MM.1S (cell line): ENCODE measurements at regions not wholly inside any gene's neighbourhood (a gene's known extent, or its start where the extent isn't known, plus 50 kb on each side); places are given as distances from the start of the nearest gene placed in this dataset.

Experiments used
- DNase-seq: peaks from one replicate; pipeline ENCODE4 v3.0.0-alpha.2; 2015
- H2AFZ ChIP-seq: fragments of 300-600 bp; sonication (generic); 2 replicates; pipeline ENCODE4 v1.6.0; 2016; ENCODE audit warnings: antibody characterized with exemption, low read length
- H3F3A ChIP-seq: fragments of 300-600 bp; sonication (generic); 2 replicates; pipeline ENCODE4 v1.6.1; 2016; ENCODE audit warnings: mild to moderate bottlenecking, antibody characterized with exemption, low read length, moderate library complexity, mixed read lengths; ENCODE audit not compliant: insufficient read depth
- H3K27ac ChIP-seq: fragments of 300-600 bp; sonication (generic); 2 replicates; pipeline ENCODE4 v1.5.1; 2016; ENCODE audit warnings: mild to moderate bottlenecking, low read length
- H3K27me3 ChIP-seq: fragments of 300-600 bp; sonication (generic); replicated peaks from 2 replicates; pipeline ENCODE4 v1.6.0; 2016; ENCODE audit warnings: low read length; ENCODE audit not compliant: insufficient read depth
- H3K36me3 ChIP-seq: fragments of 300-600 bp; sonication (generic); replicated peaks from 2 replicates; pipeline ENCODE4 v1.6.1; 2016; ENCODE audit warnings: mild to moderate bottlenecking, low read length, mixed read lengths; ENCODE audit not compliant: insufficient read depth
- H3K4me1 ChIP-seq: fragments of 300-600 bp; sonication (generic); 2 replicates; pipeline ENCODE4 v1.6.1; 2016; ENCODE audit warnings: low read length, mixed read lengths
- H3K4me2 ChIP-seq: fragments of 300-600 bp; sonication (generic); 2 replicates; pipeline ENCODE4 v1.6.0; 2016; ENCODE audit warnings: low read depth, low read length
- H3K4me3 ChIP-seq: fragments of 300-600 bp; sonication (generic); 2 replicates; pipeline ENCODE4 v1.5.1; 2016; ENCODE audit warnings: low read length, mixed read lengths
- H3K79me2 ChIP-seq: fragments of 300-600 bp; sonication (generic); 2 replicates; pipeline ENCODE4 v1.6.1; 2016; ENCODE audit warnings: mixed run types, low read length, mixed read lengths
- H3K9ac ChIP-seq: fragments of 300-600 bp; sonication (generic); 2 replicates; pipeline ENCODE4 v1.6.1; 2016; ENCODE audit warnings: low read length, mixed read lengths
- H3K9me2 ChIP-seq: fragments of 300-600 bp; sonication (generic); replicated peaks from 2 replicates; pipeline ENCODE4 v1.6.1; 2016; ENCODE audit warnings: mild to moderate bottlenecking, low read length, mixed read lengths; ENCODE audit not compliant: insufficient read depth
- H3K9me3 ChIP-seq: fragments of 300-600 bp; sonication (generic); replicated peaks from 2 replicates; pipeline ENCODE4 v1.6.1; 2016; ENCODE audit warnings: mild to moderate bottlenecking, low read length, mixed read lengths; ENCODE audit not compliant: insufficient read depth
- H4K20me1 ChIP-seq: fragments of 300-600 bp; sonication (generic); 2 replicates; pipeline ENCODE4 v1.6.1; 2016; ENCODE audit warnings: mild to moderate bottlenecking, low read length, moderate library complexity, mixed read lengths; ENCODE audit not compliant: insufficient read depth
- EZH2 ChIP-seq: fragments of 300-600 bp; sonication (generic); optimal IDR thresholded peaks from 2 replicates; pipeline ENCODE3; 2017; ENCODE audit warnings: low read depth, mild to moderate bottlenecking, antibody characterized with exemption, low read length, mixed read lengths
- EZH2phosphoT487 ChIP-seq: fragments of 300-600 bp; sonication (generic); IDR thresholded peaks from 2 replicates; pipeline ENCODE4 v1.6.1; 2018; ENCODE audit warnings: antibody characterized with exemption, low read length
- TF ChIP-seq, protein P1 (sequence below): fragments of 300-600 bp; sonication (generic); IDR thresholded peaks from 2 replicates; pipeline ENCODE4 v1.5.1; 2016; ENCODE audit warnings: antibody characterized with exemption, low read length, mixed read lengths

DNA sequence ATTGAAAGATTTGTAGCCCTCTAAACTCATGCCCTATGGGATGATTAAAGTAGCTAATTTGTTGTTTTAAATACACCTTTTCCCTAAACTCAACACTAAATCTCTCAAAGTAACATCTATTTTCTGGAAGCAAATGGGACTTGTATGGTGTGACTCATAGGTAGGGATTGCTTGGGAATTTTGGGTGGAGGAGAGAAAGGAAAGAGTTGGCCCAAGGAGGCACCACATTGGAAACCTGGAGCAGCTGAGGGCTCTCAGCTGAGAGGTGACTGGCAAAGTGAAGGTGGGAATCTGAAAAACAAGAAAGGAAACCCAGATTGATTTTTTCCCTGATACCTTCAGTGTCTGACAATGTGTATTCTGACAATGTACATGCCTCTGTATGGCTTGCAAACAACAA lies 114.8 kb upstream of the PRICKLE1 start:
- TF ChIP-seq EZH2phosphoT487 (no peak), EZH2 (no peak)
- TF ChIP-seq, protein P1, sequence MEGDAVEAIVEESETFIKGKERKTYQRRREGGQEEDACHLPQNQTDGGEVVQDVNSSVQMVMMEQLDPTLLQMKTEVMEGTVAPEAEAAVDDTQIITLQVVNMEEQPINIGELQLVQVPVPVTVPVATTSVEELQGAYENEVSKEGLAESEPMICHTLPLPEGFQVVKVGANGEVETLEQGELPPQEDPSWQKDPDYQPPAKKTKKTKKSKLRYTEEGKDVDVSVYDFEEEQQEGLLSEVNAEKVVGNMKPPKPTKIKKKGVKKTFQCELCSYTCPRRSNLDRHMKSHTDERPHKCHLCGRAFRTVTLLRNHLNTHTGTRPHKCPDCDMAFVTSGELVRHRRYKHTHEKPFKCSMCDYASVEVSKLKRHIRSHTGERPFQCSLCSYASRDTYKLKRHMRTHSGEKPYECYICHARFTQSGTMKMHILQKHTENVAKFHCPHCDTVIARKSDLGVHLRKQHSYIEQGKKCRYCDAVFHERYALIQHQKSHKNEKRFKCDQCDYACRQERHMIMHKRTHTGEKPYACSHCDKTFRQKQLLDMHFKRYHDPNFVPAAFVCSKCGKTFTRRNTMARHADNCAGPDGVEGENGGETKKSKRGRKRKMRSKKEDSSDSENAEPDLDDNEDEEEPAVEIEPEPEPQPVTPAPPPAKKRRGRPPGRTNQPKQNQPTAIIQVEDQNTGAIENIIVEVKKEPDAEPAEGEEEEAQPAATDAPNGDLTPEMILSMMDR, result no peak
- no peaks in the 10 kb centered on the region for H3K79me2 ChIP-seq
- no peaks in the 10 kb centered on the region for H4K20me1 ChIP-seq
- H3K36me3 ChIP-seq, result no peaks in the 10 kb centered on the region
- H2AFZ ChIP-seq, result no peak overlapping the region
- no peaks in the 10 kb centered on the region for H3K9me3 ChIP-seq
- no peak for DNase-seq
- no peak overlapping the region for H3K4me2 ChIP-seq
- no peak overlapping the region for H3K4me3 ChIP-seq
- no peaks in the 10 kb centered on the region for H3K9me2 ChIP-seq
- H3K4me1 ChIP-seq, result no peaks in the 10 kb centered on the region
- no peak overlapping the region for H3K9ac ChIP-seq
- no peaks in the 10 kb centered on the region for H3F3A ChIP-seq
- no peak overlapping the region for H3K27ac ChIP-seq
- no peaks in the 10 kb centered on the region for H3K27me3 ChIP-seq

DNA sequence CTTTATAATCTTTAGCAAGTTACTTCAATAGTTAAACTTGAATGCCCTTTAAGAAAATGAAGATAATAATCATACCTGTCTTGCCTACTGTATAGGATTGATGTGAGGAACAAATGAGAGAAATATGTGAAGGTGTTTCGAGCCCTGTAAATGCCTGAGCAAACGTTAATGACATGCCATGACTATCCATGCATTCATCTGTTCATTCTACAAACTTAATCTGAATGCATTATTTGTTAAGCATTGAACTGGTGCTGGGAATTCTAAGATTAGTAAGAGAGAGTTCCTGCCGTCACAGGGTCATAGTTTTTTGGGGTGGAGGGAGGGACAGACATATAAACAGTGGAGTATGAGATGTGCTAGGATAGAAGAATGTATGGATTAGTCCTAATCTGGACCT lies 111.5 kb upstream of the PRICKLE1 start:
- DNase-seq, result no peak
- H3K9me3 ChIP-seq, result no peaks in the 10 kb centered on the region
- H3K36me3 ChIP-seq, result no peaks in the 10 kb centered on the region
- no peaks in the 10 kb centered on the region for H3K27me3 ChIP-seq
- no peak overlapping the region for H3K4me3 ChIP-seq
- no peaks in the 10 kb centered on the region for H3K79me2 ChIP-seq
- no peaks in the 10 kb centered on the region for H4K20me1 ChIP-seq
- no peak overlapping the region for H3K9ac ChIP-seq
- TF ChIP-seq, protein P1, result no peak
- TF ChIP-seq EZH2 (no peak), EZH2phosphoT487 (no peak)
- no peaks in the 10 kb centered on the region for H3F3A ChIP-seq
- no peaks in the 10 kb centered on the region for H3K9me2 ChIP-seq
- H3K4me1 ChIP-seq, result no peaks in the 10 kb centered on the region
- H3K27ac ChIP-seq, result no peak overlapping the region
- H2AFZ ChIP-seq, result no peak overlapping the region
- H3K4me2 ChIP-seq, result no peak overlapping the region

DNA sequence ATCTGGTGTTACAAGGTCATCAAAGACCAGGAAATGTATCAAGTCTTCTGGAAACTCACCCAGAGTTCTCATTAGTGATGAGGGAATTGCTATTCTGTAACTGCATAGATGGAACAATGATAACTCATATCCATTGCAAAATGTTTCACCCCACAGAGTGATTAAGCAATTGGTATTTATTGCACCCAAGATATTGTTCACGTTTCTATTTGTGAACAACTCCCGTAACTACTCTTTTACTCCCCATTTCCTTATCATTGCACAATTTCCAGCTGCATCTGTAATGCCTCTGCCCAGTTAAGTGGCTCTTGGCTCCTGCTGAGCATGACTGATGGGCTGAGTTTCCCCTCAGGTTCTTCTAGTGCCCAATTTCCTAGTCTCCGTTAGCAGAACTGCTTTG lies 108.7 kb upstream of the PRICKLE1 start:
- no peak for TF ChIP-seq EZH2phosphoT487
- no peak for TF ChIP-seq EZH2
- TF ChIP-seq, protein P1, result no peak
- Histone ChIP-seq H4K20me1 (no peaks in the 10 kb centered on the region), H3K79me2 (no peaks in the 10 kb centered on the region), H3K4me3 (no peak overlapping the region), H3K4me1 (no peaks in the 10 kb centered on the region), H3K9me2 (no peaks in the 10 kb centered on the region), H3K9ac (no peak overlapping the region), H3F3A (no peaks in the 10 kb centered on the region), H3K4me2 (no peak overlapping the region), H2AFZ (no peak overlapping the region), H3K27ac (no peak overlapping the region), H3K9me3 (no peaks in the 10 kb centered on the region), H3K36me3 (no peaks in the 10 kb centered on the region), H3K27me3 (no peaks in the 10 kb centered on the region)
- DNase-seq, result no peak
